Epidermal melanocyte (primary cell): ENCODE measurements at regions not wholly inside any gene's neighbourhood (a gene's known extent, or its start where the extent isn't known, plus 50 kb on each side); places are given as distances from the start of the nearest gene placed in this dataset.

Experiments used
- DNase-seq: peaks from one replicate; pipeline ENCODE4 v3.0.0; 2011; ENCODE audit warnings: low spot score; ENCODE audit not compliant: insufficient read length

DNA sequence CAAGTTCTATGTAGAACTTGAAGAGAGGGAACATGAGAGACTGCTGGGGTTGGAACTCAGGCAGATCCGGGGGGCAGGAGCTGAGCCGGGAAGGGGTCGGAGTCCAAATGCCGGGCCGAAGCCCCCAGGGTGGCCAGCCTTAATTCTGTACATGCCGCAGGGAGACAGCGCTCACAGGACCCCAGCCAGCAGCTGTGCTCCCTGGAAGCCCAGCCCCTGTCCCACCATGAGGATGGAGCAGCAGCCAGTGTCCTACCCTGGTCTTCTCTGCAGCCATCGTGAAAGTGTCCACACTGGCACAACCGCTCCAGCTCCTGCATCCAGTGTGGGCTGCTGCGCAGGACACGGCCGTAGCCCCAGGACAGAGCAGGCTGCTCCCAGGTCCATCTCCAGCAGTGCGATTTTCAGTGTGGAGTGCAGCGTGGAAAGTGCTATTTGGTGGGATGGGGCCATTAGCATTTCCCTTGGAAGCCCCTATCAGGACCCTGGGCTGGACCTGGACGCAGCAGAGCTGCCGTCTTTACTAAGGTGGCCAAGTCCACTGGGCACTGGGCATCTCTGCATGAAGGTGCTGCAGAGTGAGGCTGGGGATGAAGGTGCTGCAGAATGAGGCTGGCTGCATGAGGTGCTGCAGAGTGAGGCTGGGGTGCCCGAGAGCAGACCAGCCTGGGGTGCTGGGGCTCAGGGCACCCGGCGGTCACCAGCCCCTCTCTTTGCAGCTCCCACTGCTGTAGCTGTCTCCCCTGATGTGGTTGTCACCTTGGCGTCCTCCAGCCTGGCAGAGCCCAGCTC, 737.4 kb downstream of the BRD1 start:
- no peak for DNase-seq

GRCh38 chr22:49088801-49089791, 738.6 kb downstream of the BRD1 start:
- DNase-seq: no peak

DNA sequence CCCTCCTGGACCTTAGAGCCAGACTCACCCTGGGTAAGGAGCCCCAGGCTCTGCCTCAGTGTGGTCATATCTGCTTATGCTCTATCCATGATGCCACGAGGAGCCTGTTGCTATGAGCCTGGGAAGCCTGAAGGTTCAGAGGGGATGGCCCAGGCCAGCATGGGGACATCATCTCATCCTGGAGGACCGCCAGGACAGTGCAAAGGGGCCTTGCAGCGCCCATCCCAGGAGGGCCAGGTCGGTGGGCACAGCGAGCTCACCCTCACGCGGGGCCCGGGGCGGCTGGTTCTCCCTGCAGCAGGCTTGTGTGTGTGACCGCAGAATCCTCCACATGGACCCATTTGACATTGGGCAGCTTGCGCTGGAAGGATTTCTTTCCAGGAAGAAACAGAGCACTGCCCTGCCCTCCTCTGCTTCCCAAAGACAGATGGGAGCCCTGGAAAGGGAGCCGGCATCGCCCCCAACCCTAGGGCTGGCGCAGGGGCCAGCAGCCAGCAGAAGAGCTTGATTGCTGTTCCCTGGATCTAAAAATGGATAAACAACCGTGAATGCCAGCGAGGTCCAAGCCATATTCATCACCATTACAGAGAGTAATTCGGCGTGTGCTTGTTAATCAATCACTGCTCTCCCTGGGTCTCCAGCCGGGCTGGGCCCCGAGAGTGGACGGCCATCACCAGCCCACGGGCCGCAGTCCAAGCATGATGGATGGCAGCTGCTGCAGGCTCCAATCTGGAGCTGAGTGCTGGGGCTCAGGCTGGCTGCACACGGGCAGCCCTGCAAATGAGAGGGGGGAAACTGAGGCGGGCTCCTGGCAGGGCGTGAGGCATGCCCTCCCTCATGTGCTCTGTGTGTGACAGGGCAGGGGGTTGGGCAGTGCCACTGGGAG, 739.7 kb downstream of the BRD1 start:
- DNase-seq: no peak

DNA sequence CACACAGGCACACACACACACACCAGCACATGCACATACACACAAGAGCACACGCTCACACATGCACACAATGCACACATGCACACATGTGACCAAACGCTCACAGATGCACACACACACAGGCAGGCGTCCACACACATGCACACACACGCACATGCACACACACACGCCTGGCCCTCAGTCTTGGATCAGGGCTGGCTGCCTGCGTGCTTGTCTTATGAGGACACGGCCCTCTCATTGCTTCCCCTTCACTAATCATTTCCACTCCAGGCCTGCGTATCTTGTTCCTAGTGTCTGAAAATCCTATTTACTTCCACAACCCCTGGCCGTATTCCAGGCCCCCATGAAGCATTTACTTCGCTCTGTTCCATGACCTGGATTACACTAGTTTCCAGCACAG, 740.5 kb downstream of the BRD1 start:
- DNase-seq: no peak

DNA sequence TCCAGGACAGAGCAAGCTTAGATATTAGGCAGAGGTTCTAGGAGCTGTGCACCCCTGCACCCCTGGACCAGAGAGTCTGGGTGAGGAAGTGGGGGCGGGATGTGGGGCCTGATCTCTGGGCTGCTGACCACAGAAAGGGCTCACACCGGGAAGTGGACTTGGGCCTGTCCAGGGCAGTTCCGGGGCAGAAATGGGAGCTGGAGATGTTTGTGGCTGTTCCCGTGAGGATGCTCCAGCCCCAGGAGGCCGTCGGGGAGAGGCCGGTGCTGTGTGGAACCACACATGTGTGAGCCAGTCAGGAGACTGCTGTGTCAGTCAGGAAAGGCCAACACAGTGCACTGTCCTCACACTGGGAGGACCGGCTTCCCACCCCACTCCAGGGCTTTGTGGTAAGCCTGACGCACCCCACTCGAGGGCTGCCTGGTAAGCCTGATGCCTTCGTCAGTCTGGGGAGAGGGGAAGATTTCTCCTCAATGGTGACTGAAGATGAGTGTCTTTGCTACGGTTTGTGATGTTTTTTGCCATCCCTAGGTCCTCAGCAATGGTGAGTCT, 741.0 kb downstream of the BRD1 start:
- no peak for DNase-seq

DNA sequence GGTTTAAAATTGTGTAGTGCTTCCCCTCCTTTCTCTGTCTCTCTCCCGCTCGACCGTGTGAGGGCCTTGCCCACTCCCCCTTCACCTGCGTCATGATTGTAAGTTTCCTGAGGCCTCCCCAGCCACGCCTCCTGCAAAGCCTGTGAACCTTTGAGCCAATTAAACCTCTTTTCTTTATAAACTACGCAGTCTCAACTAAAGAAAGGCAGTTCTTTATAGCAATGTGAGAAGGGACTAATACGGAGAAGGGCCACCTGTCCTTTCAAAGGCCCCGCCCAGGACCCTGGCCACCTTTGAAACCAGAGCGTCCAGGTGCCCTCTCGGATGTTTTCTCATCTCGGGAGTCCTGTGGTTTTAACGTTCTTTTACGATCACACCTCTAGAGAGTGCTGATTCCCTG, 741.5 kb downstream of the BRD1 start:
- no peak for DNase-seq

GRCh38 chr22:49084206-49084605, 743.5 kb downstream of the BRD1 start:
- no peak for DNase-seq

GRCh38 chr22:49083607-49084006, 744.1 kb downstream of the BRD1 start:
- DNase-seq: no peak

GRCh38 chr22:49082451-49082850, 745.2 kb downstream of the BRD1 start:
- no peak for DNase-seq

DNA sequence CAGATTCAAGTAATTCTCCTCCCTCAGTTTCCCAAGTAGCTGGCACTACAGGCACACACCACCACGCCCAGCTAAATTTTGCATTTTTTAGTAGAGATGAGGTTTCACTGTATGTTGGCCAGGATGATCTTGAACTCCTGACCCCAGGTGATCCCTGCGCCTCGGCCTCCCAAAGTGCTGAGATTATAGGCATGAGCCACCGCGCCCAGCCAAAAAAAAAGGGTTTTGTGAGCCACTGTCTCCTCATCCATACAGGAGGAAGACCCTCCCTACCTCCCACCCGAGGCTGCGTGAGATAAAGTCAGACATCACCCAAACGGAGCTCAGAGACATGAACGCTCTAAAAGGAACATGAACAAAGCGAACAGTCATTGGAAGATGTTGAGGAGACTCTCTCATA, 745.7 kb downstream of the BRD1 start:
- no peak for DNase-seq

DNA sequence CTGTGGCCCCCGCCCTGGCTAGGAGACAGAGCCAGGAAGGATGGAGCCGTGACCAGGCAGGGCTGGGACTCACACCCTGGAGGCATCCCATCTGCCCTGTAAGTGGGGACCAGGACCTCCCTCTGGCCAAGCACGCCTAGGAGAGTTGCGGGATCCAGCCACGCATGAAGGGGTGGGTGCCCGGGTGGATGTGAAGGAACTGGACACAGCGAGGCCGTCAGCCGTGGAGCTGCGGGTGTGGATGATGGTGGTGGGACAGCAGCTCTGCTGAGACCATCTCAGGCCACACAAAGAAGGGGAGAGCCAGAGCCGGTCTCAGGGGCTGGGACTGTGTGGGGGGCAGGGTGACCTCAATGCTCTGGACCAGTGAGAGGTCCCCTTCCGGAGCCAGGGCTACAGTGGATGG, 746.4 kb downstream of the BRD1 start:
- DNase-seq: no peak

GRCh38 chr22:49080631-49081030, 747.0 kb downstream of the BRD1 start:
- DNase-seq: no peak

DNA sequence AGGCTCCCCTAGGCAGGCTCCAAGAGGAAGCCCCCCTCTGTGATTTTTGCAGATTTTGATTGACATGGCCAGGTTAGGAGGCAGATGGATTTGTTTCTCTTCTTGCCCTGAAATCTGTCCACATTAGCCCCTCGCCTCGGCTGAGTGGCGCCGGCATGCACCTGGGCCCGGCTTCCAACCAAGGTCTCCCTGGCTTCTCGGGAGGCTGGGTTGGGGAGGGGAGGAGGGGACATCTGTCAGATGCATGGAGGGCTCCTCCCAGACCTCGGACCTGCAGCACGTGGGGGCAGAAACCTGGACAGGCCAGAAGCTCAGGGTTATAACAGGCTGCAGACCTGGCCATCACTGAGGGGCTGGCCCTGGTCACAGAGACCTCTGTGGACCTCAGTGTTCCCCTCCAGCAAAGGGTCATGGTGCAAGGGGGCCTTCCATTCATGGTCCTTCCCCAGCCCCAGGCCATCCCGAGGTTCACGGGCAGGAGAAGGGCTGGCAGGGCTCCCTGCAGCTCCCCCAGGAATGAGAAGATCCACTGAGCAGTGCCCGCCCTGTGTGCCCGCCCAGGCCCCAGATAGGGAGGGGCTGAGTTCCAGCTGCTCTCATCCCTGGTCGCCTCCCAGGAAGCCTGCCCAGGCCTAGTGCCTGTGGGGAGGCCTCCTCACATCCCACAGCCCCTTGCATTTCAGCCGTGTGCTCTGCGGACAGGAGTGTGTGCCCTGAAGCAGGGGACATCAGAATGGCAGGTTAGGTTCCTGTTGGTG, 747.8 kb downstream of the BRD1 start:
- DNase-seq: no peak

DNA sequence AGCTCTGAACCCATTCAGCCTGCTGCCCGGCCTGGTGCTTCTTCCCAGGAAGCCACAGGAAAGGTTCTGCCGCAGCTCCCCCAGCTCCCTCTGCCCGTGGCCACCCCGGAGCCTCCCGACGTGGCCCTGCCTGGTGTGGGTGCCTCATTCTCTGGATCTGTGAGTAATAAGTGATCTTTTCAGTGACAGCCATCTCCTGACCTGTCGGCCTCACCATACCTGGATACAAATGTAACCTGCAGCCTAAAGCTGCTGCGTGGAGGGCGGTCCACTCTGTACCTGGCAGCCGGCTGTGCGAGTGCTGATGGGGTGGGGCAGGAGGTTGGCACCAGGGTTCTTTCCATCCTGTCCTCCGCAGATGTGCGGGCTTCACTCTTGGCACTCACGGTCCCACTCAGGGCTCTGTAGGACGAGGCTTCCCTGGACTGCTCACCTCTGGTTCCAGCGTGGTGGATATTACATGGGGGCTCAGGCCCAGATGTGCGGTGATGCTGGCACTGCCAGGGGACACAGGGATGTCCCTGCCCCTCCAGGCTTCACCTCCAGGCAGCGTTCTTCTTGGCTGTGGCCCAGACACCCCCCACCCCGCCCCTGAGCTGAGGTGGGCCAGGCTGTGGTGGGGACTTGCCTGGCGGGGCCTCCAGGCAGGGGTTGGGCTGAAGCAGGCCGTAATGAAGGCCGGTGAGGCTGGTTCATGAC, 748.5 kb downstream of the BRD1 start:
- DNase-seq: no peak

DNA sequence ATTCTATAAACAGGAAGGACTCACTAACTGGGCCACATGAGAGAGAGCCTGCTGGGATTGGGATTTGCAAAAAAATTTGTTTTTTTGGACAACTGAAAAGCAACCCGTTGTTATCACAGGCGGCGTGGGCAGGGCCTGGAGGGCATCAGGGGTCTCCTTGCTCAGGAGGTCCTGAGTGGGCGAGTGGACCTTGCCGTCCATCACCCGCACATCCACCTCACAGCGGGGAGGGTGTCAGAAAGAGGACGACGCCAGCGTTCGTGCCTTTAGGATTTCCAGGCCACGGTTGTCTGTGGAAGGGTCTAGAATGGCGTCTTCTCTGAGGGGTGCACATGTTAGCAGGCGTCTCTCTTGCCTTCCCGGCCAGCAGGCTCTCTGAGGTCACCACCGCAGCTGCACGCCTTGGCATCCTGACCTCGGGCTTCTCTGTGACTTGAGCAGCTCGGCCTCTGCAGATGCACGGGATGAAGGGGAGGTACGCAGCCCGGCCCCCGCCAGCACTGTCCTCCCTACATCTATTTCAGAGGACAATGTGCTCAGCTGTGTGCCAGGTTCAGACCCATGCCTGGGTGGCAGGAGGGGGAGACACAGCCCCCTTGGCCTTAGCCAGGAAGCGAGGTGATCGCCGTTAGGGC, 749.5 kb downstream of the BRD1 start:
- no peak for DNase-seq

DNA sequence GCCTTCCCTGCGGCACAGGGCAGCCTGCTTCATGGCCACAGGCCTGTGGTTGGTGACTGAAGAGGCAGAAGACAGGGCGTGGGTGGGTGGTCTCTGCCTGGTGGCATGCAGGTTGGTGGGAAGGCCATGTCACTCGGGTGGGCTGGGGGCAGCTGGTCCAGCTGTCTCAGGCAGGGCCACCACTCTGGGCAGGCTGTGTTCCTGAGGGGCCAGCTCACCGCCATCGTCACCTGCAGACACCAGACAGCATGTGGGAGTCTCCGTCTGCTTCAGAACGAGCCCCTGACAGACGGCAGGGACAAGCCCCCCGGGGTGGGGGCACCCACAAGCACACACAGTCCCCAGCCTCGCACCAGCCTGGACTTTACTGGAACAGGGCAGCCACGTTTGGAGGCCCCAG, 750.1 kb downstream of the BRD1 start:
- no peak for DNase-seq

DNA sequence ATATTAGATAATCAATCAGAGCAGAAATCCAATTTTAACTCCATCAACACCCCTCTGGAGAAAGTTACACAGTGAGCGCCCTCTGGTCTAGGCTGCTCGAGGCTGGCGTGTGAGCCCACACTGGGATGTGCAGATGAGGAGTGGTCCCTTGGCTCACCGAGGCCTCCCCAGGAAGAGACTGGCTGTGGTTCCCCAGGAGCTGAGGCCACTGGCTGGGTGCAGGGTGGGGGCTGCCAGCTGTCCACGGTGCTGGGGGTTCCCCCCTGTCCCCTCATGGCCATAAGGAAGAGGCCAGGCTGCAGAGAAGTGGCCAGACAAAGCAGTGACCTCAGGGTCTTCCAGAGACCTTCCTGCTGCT, 750.7 kb downstream of the BRD1 start:
- DNase-seq: no peak

DNA sequence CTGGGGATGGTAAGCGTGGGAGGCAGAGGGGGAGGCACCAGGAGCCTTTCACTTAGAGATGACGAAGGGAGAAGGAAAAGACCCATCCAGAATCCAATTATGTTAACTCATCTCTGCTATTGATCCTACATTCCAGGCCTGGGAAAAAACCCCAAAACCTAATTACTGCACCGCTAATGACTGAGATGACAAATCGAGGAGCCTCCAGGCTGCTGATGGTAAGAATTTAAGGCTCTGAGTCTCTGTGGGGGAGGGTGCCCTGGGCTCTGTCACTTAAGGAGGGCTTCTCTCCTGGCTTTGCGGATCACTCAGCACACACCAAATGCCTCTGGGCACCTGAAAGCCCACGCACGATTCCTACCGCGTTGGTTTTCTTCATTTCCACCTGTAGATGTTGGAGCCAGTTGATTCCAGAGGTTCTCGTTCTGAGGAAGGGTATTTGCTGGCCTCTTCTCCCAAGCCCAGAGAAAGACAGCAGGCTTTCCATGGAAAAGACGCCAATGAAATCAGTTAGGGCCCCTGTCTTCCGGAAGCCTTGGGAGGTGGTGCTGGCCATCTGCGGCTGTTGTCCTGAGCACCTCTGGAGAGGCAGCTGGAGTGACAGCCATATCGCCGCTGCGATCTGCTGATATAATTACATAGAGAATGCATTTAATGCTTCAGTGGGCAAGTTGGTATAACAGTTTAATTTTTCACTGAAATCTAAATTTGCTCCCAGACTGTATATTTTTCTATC, 751.2 kb downstream of the BRD1 start:
- no peak for DNase-seq

DNA sequence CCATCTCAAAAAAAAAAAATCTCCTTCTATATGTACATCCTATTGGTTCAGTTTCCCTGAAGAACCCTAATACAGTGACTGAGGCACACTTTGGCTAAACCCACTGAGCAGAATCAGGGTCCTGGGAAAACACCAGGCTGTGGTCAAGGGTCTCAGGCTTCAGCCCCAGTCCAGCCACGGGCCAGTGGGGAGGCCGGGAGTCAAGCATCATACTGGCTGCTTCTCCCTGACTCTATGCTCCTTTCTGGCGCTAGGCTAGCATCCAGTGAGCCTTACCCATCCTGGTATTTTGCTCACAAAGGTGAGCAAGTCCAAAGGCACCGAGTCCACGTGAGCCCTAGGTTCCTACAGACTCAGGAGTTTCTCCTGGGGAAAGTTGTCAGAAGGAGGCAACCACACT, 752.5 kb downstream of the BRD1 start:
- DNase-seq: no peak
